ENCODE measurements at regions not wholly inside any gene's neighbourhood (a gene's known extent, or its start where the extent isn't known, plus 50 kb on each side); places are given as distances from the start of the nearest gene placed in this dataset.
"Not testable (repeated sequence)": the region's sequence is repeated elsewhere in the genome, so short reads cannot be mapped to it uniquely, and the experiment has no call there.

- Histone ChIP-seq H3K27ac (no peak overlapping the region), H3K27me3 (no peaks in the 10 kb centered on the region), H4K20me1 (ENCODE audit: insufficient read depth, poor library complexity, severe bottlenecking) (no peaks in the 10 kb centered on the region), H3K9me2 (replicated peaks; ENCODE audit: insufficient read depth) (no peaks in the 10 kb centered on the region), H3K79me2 (no peaks in the 10 kb centered on the region), H3K4me3 (no peak overlapping the region), H3K36me3 (replicated peaks; ENCODE audit: insufficient read depth, low read depth) (no peaks in the 10 kb centered on the region), H3K9me3 (ENCODE audit: low read depth) (no peaks in the 10 kb centered on the region), H2AFZ (no peak overlapping the region), H3K4me1 (ENCODE audit: insufficient read depth) (peaks cover 14% of the 10 kb centered on the region), H3K4me2 (no peak overlapping the region)
- no peak for TF ChIP-seq CTCF (IDR thresholded peaks at IDR 0.05; ENCODE audit: poor library complexity)
- WGBS (ENCODE audit: low lambda C conversion rate, missing lambda C conversion rate): 44% methylated on average over 3 of the region's 3 CpGs
- no peak for DNase-seq (ENCODE audit: low spot score)
These were observed 264.7 kb downstream of the SOX9 start for GRCh38 chr17:72385475-72385874.

GRCh38 chr17:72386173-72386572 lies 265.4 kb downstream of the SOX9 start:
- H3K9me2 ChIP-seq (replicated peaks; ENCODE audit: insufficient read depth); H3K79me2 ChIP-seq: not testable (repeated sequence)
- 84% methylated on average over 1 of the region's 1 CpG for WGBS (ENCODE audit: low lambda C conversion rate, missing lambda C conversion rate)

GRCh38 chr17:72386619-72387237 lies 265.9 kb downstream of the SOX9 start:
- peaks cover 14% of the 10 kb centered on the region for H3K4me1 ChIP-seq (ENCODE audit: insufficient read depth)
- DNase-seq (ENCODE audit: low spot score): no peak
- H3K79me2 ChIP-seq: no peaks in the 10 kb centered on the region
- H3K36me3 ChIP-seq (replicated peaks; ENCODE audit: insufficient read depth, low read depth): no peaks in the 10 kb centered on the region
- no peaks in the 10 kb centered on the region for H3K9me2 ChIP-seq (replicated peaks; ENCODE audit: insufficient read depth)
- no peak overlapping the region for H3K4me3 ChIP-seq
- H4K20me1 ChIP-seq (ENCODE audit: insufficient read depth, poor library complexity, severe bottlenecking): no peaks in the 10 kb centered on the region
- TF ChIP-seq EZH2 (IDR thresholded peaks at IDR 0.05; ENCODE audit: borderline replicate concordance): no peak
- TF ChIP-seq EZH2phosphoT487 (IDR thresholded peaks at IDR 0.05; ENCODE audit: low read depth, severe bottlenecking, unreplicated experiment): no peak
- TF ChIP-seq CTCF (IDR thresholded peaks at IDR 0.05; ENCODE audit: poor library complexity): no peak
- H3K4me2 ChIP-seq: no peak overlapping the region
- 54% methylated on average over 5 of the region's 5 CpGs for WGBS (ENCODE audit: low lambda C conversion rate, missing lambda C conversion rate)
- H3K27me3 ChIP-seq: no peaks in the 10 kb centered on the region
- no peak overlapping the region for H2AFZ ChIP-seq
- no peak overlapping the region for H3K27ac ChIP-seq
- H3K9me3 ChIP-seq (ENCODE audit: low read depth): no peaks in the 10 kb centered on the region

More at GRCh38 chr17:72386173-72386572, 265.4 kb downstream of the SOX9 start:
- not testable (repeated sequence) for DNase-seq (ENCODE audit: low spot score); H3K27ac ChIP-seq; H3K36me3 ChIP-seq (replicated peaks; ENCODE audit: insufficient read depth, low read depth); H2AFZ ChIP-seq; H4K20me1 ChIP-seq (ENCODE audit: insufficient read depth, poor library complexity, severe bottlenecking); H3K4me3 ChIP-seq; H3K4me2 ChIP-seq; H3K9me3 ChIP-seq (ENCODE audit: low read depth); H3K27me3 ChIP-seq
- H3K4me1 ChIP-seq (ENCODE audit: insufficient read depth): peaks cover 14% of the 10 kb centered on the region

- H4K20me1 ChIP-seq (ENCODE audit: insufficient read depth, poor library complexity, severe bottlenecking): no peaks in the 10 kb centered on the region
- peak; percentile 57 for DNase-seq (ENCODE audit: low spot score)
- H3K27ac ChIP-seq: no peak overlapping the region
- H3K4me2 ChIP-seq: no peak overlapping the region
- TF ChIP-seq EZH2 (IDR thresholded peaks at IDR 0.05; ENCODE audit: borderline replicate concordance) (no peak), CTCF (IDR thresholded peaks at IDR 0.05; ENCODE audit: poor library complexity) (no peak), EZH2phosphoT487 (IDR thresholded peaks at IDR 0.05; ENCODE audit: low read depth, severe bottlenecking, unreplicated experiment) (no peak)
- H2AFZ ChIP-seq: no peak overlapping the region
- no peaks in the 10 kb centered on the region for H3K9me2 ChIP-seq (replicated peaks; ENCODE audit: insufficient read depth)
- H3K27me3 ChIP-seq: no peaks in the 10 kb centered on the region
- peaks cover 14% of the 10 kb centered on the region for H3K4me1 ChIP-seq (ENCODE audit: insufficient read depth)
- no peaks in the 10 kb centered on the region for H3K36me3 ChIP-seq (replicated peaks; ENCODE audit: insufficient read depth, low read depth)
- H3K79me2 ChIP-seq: no peaks in the 10 kb centered on the region
- no peaks in the 10 kb centered on the region for H3K9me3 ChIP-seq (ENCODE audit: low read depth)
- no peak overlapping the region for H3K4me3 ChIP-seq
- 66% methylated on average over 7 of the region's 7 CpGs for WGBS (ENCODE audit: low lambda C conversion rate, missing lambda C conversion rate)
These were observed 266.7 kb downstream of the SOX9 start for GRCh38 chr17:72387487-72387886.
